GM19397 (cell line): ENCODE measurements at regions not wholly inside any gene's neighbourhood (a gene's known extent, or its start where the extent isn't known, plus 50 kb on each side); places are given as distances from the start of the nearest gene placed in this dataset.

Experiments
- ATAC-seq: cut with Tn5 transposase; IDR thresholded peaks from one replicate; pipeline ENCODE4 v1.9.1; 2021; ENCODE audit warnings: mild to moderate bottlenecking, moderate library complexity; ENCODE audit not compliant: unreplicated experiment

DNA sequence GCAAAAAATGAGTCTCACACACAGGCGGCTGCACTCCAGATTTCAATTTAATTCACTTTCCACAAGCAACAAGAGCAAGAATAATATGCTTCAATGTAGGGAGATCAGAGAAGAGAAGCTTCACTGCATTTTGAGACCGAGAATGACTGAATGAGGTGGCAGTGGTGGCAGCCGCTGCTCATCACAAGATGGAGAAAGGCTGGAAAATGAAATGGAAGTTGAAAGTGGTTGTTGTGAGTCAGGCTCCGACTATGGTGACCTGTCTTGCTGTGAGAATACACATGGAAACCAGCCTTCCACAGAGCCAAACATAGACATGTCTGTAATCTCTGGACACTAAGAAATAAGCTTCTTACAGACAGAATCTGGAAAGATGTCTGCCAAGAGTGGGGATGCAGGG is 499.6 kb upstream of the LRRN3 start:
- ATAC-seq, result no peak

DNA sequence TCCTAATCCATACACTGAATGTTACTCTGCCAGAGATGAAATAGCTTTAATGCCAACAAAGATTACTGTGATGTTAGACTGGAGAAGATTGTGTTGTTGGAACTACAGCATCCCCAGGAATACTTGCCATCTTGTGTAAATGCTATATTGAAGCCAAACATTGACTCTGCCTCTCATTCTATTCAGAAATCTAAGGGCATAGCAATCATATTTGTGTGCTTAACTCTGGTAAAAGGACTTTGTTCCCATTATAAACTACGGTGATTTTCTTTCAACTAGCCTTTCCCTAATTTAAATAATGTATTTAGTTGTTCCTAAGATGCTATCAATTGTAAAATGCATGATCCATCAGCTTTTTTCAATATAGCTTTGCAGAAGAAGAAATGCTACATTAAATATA is 498.4 kb upstream of the LRRN3 start:
- ATAC-seq, result no peak

DNA sequence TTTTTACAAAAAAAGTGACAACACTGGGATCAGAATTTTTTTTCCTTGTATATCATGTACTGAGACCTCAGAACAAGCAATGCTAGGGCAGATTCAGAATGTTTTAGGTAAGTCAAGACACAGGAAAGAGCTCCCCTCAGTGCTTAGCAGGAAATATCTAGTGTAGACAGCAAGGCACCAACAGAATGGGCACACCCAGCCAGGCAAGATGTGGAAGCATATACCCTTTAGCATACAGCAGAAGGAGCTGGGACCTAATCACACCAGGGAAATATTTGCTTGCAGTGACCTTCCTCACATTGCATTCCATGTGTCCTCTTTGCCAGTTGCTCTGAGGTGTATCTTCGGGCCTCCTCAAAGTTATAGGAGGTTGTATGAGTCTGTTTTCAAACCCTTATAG is 497.6 kb upstream of the LRRN3 start:
- no peak for ATAC-seq

DNA sequence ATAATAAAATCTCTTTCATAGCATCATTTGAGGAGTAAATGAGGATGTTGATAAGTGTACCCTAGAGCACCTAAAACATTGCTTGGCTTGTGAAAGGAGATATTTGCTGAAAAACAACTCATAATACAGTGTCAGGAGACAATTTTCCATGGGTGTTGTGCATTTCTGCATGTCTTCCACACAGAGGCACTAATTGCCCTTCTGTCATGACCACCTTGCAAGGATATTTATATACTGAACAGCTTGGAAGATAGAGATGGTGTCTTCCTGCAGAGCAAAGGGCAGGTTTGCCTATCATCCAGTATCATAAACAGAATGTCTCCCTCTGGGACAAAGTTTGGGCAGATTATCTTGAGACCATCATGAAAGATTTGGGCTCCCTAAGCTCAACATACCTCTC is 495.2 kb upstream of the LRRN3 start:
- ATAC-seq, result no peak

DNA sequence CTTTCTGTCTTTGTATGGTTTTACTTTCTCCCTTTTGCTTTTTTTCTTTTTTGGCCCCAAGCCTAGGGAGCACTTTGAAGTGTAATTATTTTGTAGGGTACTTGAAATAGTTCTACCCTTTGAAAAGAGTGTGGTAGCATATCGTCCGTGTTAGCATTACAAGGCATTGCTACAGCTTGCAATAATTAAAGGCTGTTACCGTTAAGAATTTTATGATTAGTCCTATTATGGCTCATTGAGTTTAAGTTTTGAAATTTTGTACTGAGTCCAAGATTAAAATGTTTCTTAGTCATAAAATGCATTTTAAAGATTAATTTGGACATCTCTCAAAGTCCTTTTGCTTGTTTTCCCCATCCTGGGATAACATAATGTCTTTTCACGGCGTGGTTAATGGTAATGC is 490.0 kb upstream of the LRRN3 start:
- no peak for ATAC-seq

DNA sequence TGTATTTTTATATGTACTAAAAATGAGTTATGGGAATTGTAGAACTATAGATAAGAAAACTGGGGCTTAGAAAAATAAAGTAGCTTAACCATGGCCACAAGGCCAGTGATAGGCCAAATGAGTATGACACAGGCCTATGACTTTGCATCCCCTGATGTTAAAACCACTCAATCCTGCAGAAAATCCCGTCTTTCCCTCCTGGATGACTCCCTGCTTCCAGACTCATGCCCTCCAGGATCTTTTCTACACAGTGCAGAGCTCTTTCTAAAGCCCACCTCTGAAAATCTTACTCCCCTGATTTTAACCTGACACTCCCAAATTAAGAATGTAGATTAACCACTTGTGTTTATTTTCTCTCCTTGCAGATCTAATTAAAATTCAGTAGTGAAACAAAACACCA is 489.2 kb upstream of the LRRN3 start:
- ATAC-seq, result no peak

DNA sequence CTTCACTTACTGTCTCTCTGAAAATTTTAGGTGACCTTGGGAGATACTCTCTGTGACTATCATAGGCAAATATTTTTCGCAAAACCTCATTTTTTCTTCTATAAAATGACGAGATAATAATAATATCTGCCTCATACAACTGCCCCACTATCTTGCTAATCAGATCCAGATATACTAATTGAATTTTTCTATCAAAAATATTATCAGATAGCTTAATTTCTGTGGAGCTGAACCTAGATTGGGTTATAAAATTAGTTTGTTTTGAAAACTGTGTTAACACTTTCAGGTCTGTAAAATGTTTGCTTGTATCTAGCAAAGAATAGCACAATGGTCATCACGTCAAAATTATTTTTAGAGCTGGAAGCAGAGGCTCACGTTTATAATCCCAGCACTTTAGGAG is 486.7 kb upstream of the LRRN3 start:
- no peak for ATAC-seq

DNA sequence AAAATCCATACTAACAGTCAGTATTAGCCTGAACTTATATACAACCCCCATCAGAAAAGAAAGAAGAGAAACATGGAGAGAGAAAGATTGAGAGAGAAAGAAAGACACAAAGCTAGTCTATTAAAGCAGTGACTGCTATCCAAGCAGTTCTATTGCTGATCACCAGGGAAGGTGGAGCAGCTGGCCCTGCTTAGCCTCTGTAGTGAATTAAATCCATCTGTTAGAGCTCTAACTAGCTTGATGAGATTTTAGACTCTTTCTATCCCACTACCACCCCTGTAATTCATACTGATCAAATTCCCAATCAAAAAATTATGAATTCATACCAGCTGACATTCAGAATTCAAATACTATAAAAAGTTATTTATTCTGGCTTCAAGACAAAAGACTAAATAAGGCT is 486.0 kb upstream of the LRRN3 start:
- ATAC-seq, result no peak

DNA sequence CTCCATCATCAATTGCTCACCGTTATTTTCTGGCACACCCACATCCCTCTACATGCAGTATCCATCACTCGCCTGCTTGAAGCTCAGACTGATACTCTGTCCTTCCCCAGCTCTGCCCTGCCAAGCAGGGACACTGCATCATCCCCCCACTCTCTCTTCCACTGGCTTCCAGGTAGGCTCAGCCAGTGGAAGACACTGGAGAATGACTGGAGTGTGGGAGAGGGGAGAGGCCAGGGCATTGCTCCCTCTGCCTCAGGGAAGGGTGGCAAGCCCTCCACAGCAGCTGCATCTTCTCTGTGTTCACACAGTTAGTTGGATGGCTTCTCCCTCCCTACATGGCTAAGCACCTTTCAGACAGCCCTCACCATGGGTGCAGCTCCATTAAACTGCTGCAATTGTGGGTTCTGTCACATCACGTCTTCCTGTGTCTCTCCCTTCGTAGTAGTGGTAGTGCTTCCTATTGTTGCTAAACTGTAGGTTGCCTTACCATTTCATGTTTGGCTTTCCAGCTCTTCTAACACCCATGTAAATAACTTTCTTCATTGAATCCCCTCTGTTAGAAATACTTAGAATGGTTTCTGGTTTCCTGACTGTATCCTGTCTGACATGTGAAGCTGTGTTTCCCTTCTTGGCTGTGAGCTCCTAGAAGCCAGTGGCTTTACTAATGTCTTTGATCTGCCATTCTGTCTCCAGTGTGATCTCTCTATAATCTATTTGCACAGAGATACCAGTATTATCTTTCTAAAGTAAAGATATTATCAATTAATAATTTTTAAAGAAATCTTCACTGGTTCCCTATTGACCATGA is 483.7 kb upstream of the LRRN3 start:
- no peak for ATAC-seq

DNA sequence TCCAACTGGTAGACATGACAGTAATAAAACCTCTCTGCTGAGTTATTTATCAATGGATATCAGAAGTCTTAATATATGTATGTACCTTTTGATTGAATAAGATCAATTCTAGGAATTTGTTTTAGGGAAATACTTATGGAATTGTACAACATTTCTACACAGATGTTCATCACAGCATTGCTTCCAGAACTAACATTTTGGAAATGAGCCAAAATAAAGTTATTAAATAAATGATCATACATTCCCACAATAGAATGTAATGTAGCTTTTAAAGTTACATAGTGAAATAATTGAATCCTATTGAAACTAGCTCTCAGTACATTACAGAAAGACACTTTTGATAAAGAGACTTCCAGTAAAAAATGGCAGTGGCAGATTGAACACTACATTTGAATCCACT is 481.6 kb upstream of the LRRN3 start:
- ATAC-seq, result no peak

DNA sequence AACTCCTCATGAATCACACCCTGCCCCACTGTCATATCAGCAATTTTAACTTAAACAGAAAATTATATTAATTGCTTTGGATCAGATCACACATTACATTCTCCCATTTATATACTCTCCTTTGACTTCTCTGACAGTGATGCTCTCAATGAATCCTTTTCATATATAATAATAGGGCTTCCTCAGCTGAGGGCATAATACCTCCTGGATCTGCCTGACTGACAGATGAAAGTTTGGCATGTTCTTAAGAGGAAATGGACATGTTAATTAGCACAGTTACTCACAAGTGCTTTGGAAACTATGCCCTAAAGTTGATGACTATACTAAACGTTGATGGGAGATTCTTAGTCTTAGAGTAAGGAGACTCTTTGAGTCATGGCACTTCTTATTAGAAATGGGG is 478.2 kb upstream of the LRRN3 start:
- no peak for ATAC-seq
